H9 (cell line): ENCODE measurements at regions not wholly inside any gene's neighbourhood (a gene's known extent, or its start where the extent isn't known, plus 50 kb on each side); places are given as distances from the start of the nearest gene placed in this dataset.
"Not testable (repeated sequence)": the region's sequence is repeated elsewhere in the genome, so short reads cannot be mapped to it uniquely, and the experiment has no call there.

Source experiments
- DNase-seq: peaks from one replicate; pipeline ENCODE4 v3.0.0-alpha.2; 2017
- H2AFZ ChIP-seq: one replicate; pipeline ENCODE4 v1.6.1; 2013; ENCODE audit warnings: mild to moderate bottlenecking, low read length, control low read depth, moderate library complexity
- H2AK5ac ChIP-seq: 2 replicates; pipeline ENCODE4 v1.6.1; 2013; ENCODE audit warnings: low read length, control low read depth, mixed read lengths; ENCODE audit not compliant: insufficient read length
- H2BK120ac ChIP-seq: one replicate; pipeline ENCODE4 v1.6.1; 2013; ENCODE audit warnings: low read depth, mild to moderate bottlenecking, low read length, control low read depth, inconsistent platforms; ENCODE audit not compliant: poor library complexity, severe bottlenecking
- H2BK12ac ChIP-seq: 2 replicates; pipeline ENCODE4 v1.6.1; 2013; ENCODE audit warnings: low read length, control low read depth, mixed read lengths, low read depth; ENCODE audit not compliant: insufficient read length
- H2BK15ac ChIP-seq: 2 replicates; pipeline ENCODE4 v1.6.1; 2013; ENCODE audit warnings: low read depth, low read length, control low read depth
- H2BK20ac ChIP-seq: one replicate; pipeline ENCODE4 v1.6.1; 2013; ENCODE audit warnings: low read depth, mild to moderate bottlenecking, low read length, control low read depth, inconsistent platforms; ENCODE audit not compliant: poor library complexity, severe bottlenecking
- H2BK5ac ChIP-seq: 2 replicates; pipeline ENCODE4 v1.6.1; 2013; ENCODE audit warnings: low read length, control low read depth, mixed read lengths; ENCODE audit not compliant: insufficient read length
- H3K14ac ChIP-seq: 2 replicates; pipeline ENCODE4 v1.6.1; 2013; ENCODE audit warnings: low read length, control low read depth; ENCODE audit not compliant: insufficient read depth
- H3K18ac ChIP-seq: 2 replicates; pipeline ENCODE4 v1.6.1; 2013; ENCODE audit warnings: low read depth, mild to moderate bottlenecking, mixed read lengths, low read length, control low read depth; ENCODE audit not compliant: insufficient read length
- H3K23ac ChIP-seq: 2 replicates; pipeline ENCODE4 v1.6.1; 2013; ENCODE audit warnings: low read length, control low read depth, mixed read lengths, low read depth; ENCODE audit not compliant: insufficient read length
- H3K23me2 ChIP-seq: 2 replicates; pipeline ENCODE4 v1.6.1; 2013; ENCODE audit warnings: low read depth, mild to moderate bottlenecking, mixed read lengths, low read length, control low read depth; ENCODE audit not compliant: insufficient read length, poor library complexity, severe bottlenecking
- H3K27ac ChIP-seq: 2 replicates; pipeline ENCODE4 v1.5.1; 2013; ENCODE audit warnings: low read length, control low read depth, mixed read lengths, low read depth; ENCODE audit not compliant: insufficient read length
- H3K27me3 ChIP-seq: 2 replicates; pipeline ENCODE4 v1.6.1; 2013; ENCODE audit warnings: low read length, control low read depth, inconsistent platforms; ENCODE audit not compliant: insufficient read depth
- H3K4ac ChIP-seq: 2 replicates; pipeline ENCODE4 v1.6.1; 2013; ENCODE audit warnings: low read depth, mild to moderate bottlenecking, control low read depth, inconsistent platforms, low read length, moderate library complexity
- H3K4me1 ChIP-seq: 2 replicates; pipeline ENCODE4 v1.6.1; 2013; ENCODE audit warnings: low read length, control low read depth, inconsistent platforms; ENCODE audit not compliant: insufficient read depth
- H3K4me2 ChIP-seq: 2 replicates; pipeline ENCODE4 v1.6.1; 2013; ENCODE audit warnings: low read length, control low read depth, mixed read lengths; ENCODE audit not compliant: insufficient read length, insufficient read depth
- H3K56ac ChIP-seq: 2 replicates; pipeline ENCODE4 v1.6.1; 2013; ENCODE audit warnings: low read depth, mild to moderate bottlenecking, mixed read lengths, low read length, control low read depth; ENCODE audit not compliant: insufficient read length
- H3K79me1 ChIP-seq: 2 replicates; pipeline ENCODE4 v1.6.1; 2013; ENCODE audit warnings: low read depth, mild to moderate bottlenecking, moderate library complexity, low read length, control low read depth, inconsistent platforms; ENCODE audit not compliant: insufficient read depth, poor library complexity, severe bottlenecking
- H3K79me2 ChIP-seq: 2 replicates; pipeline ENCODE4 v1.6.1; 2013; ENCODE audit warnings: low read length, control low read depth, inconsistent platforms; ENCODE audit not compliant: insufficient read depth
- H3K9ac ChIP-seq: 2 replicates; pipeline ENCODE4 v1.6.1; 2013; ENCODE audit warnings: low read length, control low read depth, mixed read lengths; ENCODE audit not compliant: insufficient read length; ENCODE audit errors: extremely low read depth
- H3K9me3 ChIP-seq: one replicate; pipeline ENCODE4 v1.6.1; 2013; ENCODE audit warnings: low read depth, low read length, inconsistent platforms; ENCODE audit not compliant: control insufficient read depth
- H3T11ph ChIP-seq: one replicate; pipeline ENCODE4 v1.6.1; 2013; ENCODE audit warnings: mild to moderate bottlenecking, low read length, control low read depth, inconsistent platforms
- H4K20me1 ChIP-seq: one replicate; pipeline ENCODE4 v1.6.1; 2013; ENCODE audit not compliant: control insufficient read depth, insufficient read length, insufficient read depth
- H4K5ac ChIP-seq: 2 replicates; pipeline ENCODE4 v1.6.1; 2013; ENCODE audit warnings: low read depth, mild to moderate bottlenecking, mixed read lengths, low read length, control low read depth; ENCODE audit not compliant: insufficient read length
- H4K8ac ChIP-seq: replicated peaks from 2 replicates; pipeline ENCODE4 v1.6.1; 2013; ENCODE audit warnings: low read length, control low read depth, mixed read lengths, low read depth; ENCODE audit not compliant: insufficient read length
- H4K91ac ChIP-seq: 2 replicates; pipeline ENCODE4 v1.6.1; 2013; ENCODE audit warnings: low read depth, mild to moderate bottlenecking, moderate library complexity, mixed read lengths, low read length, control low read depth; ENCODE audit not compliant: insufficient read length
- H3K27ac Mint-ChIP-seq, 3 experiments: 2 replicates in 2 of 3; 3 replicates in 1 of 3; pipeline ENCODE4 v1.8.0; 2020 to 2021; ENCODE audit warnings: mixed read lengths in 3 of 3, mild to moderate bottlenecking in 1 of 3, moderate library complexity in 1 of 3
- H3K27me3 Mint-ChIP-seq: 2 replicates; pipeline ENCODE4 v1.8.0; 2021; ENCODE audit warnings: low read depth, mild to moderate bottlenecking, moderate library complexity, mixed read lengths
- H3K36me3 Mint-ChIP-seq, 3 experiments: 2 replicates in 2 of 3; 3 replicates in 1 of 3; pipeline ENCODE4 v1.8.0; 2020 to 2021; ENCODE audit warnings: low read depth in 3 of 3, mixed read lengths in 3 of 3; ENCODE audit not compliant: insufficient read depth in 1 of 3
- H3K4me1 Mint-ChIP-seq, 2 experiments: 2 replicates each; pipeline ENCODE4 v1.8.0; 2020; ENCODE audit warnings: mixed read lengths in 2 of 2
- H3K4me3 Mint-ChIP-seq, 2 experiments: 2 replicates in 1 of 2; 3 replicates in 1 of 2; pipeline ENCODE4 v1.8.0; 2020 to 2021; ENCODE audit warnings: mild to moderate bottlenecking in 2 of 2, mixed read lengths in 2 of 2, moderate library complexity in 1 of 2
- H3K9me3 Mint-ChIP-seq, 2 experiments: 2 replicates in 1 of 2; 3 replicates in 1 of 2; pipeline ENCODE4 v1.8.0; 2020; ENCODE audit warnings: mild to moderate bottlenecking in 2 of 2, mixed read lengths in 2 of 2, moderate library complexity in 1 of 2
- CTCF ChIP-seq: fragments of 200-600 bp; sonication (generic); conservative IDR thresholded peaks from 3 replicates; pipeline ENCODE4 v1.8.0; 2021; ENCODE audit warnings: antibody characterized with exemption, mild to moderate bottlenecking
- WGBS: extraction: QIAGEN DNeasy Blood & Tissue Kit; methylation state at CpG from one replicate; pipeline ENCODE4 v1.1.7; 2013; ENCODE audit warnings: missing lambda C conversion rate, low lambda C conversion rate, mixed read lengths; ENCODE audit not compliant: insufficient read length; ENCODE audit errors: extremely low coverage; 5-methylcytosine and 5-hydroxymethylcytosine counted together

- Histone ChIP-seq H3K27ac (no peak overlapping the region), H3K4me2 (no peak overlapping the region), H3K27me3 (no peaks in the 10 kb centered on the region), H4K91ac (no peak overlapping the region), H3K23me2 (no peaks in the 10 kb centered on the region), H4K20me1 (no peaks in the 10 kb centered on the region), H2BK12ac (no peak overlapping the region), H2BK15ac (no peak overlapping the region), H4K8ac (no peak overlapping the region), H2AK5ac (no peak overlapping the region), H2BK20ac (no peak overlapping the region), H3K79me1 (no peaks in the 10 kb centered on the region), H3K56ac (no peak overlapping the region), H3K18ac (no peak overlapping the region), H3K4me1 (no peaks in the 10 kb centered on the region), H3K79me2 (no peaks in the 10 kb centered on the region), H2AFZ (no peak overlapping the region), H3T11ph (no peak overlapping the region), H4K5ac (no peak overlapping the region), H3K23ac (no peak overlapping the region), H3K9ac (no peak overlapping the region), H3K9me3 (no peaks in the 10 kb centered on the region), H3K4ac (no peak overlapping the region), H2BK5ac (no peak overlapping the region), H2BK120ac (no peak overlapping the region), H3K14ac (no peak overlapping the region)
- no CpG with 5 or more reads among the region's 3 CpGs for WGBS
- no peak overlapping the region for H3K4me3 Mint-ChIP-seq
- TF ChIP-seq CTCF = no peak
- H3K36me3 Mint-ChIP-seq = no peaks in the 10 kb centered on the region; a peak in 1 of 7 replicates
- no peak for DNase-seq
- H3K4me1 Mint-ChIP-seq = no peaks in the 10 kb centered on the region
- no peak overlapping the region for H3K27ac Mint-ChIP-seq
- H3K9me3 Mint-ChIP-seq = no peaks in the 10 kb centered on the region; a peak in 1 of 5 replicates
- H3K27me3 Mint-ChIP-seq = no peaks in the 10 kb centered on the region
Observed at GRCh38 chr4:81586706-81587105, 115.0 kb upstream of the RASGEF1B start.

GRCh38 chr4:81580994-81581374 lies 109.3 kb upstream of the RASGEF1B start:
- H3K9me3 Mint-ChIP-seq, H3K4me3 Mint-ChIP-seq, H3K4me1 ChIP-seq, H2AK5ac ChIP-seq, H2BK120ac ChIP-seq, H3T11ph ChIP-seq, H3K23ac ChIP-seq, H3K27ac ChIP-seq, H3K18ac ChIP-seq, H4K91ac ChIP-seq, H4K5ac ChIP-seq, H2BK20ac ChIP-seq, H3K27me3 ChIP-seq, H3K23me2 ChIP-seq, H3K9ac ChIP-seq, H2BK5ac ChIP-seq, H3K56ac ChIP-seq, H3K27me3 Mint-ChIP-seq, H3K4me2 ChIP-seq, H3K14ac ChIP-seq, H2BK15ac ChIP-seq, H3K27ac Mint-ChIP-seq, H4K20me1 ChIP-seq, H3K36me3 Mint-ChIP-seq, H4K8ac ChIP-seq, H3K79me1 ChIP-seq, H3K79me2 ChIP-seq, H3K9me3 ChIP-seq, H3K4ac ChIP-seq, DNase-seq, H2BK12ac ChIP-seq, H2AFZ ChIP-seq, H3K4me1 Mint-ChIP-seq: not testable (repeated sequence)
- no CpG with 5 or more reads among the region's 3 CpGs for WGBS
